A549 (cell line): ENCODE measurements at regions not wholly inside any gene's neighbourhood (a gene's known extent, or its start where the extent isn't known, plus 50 kb on each side); places are given as distances from the start of the nearest gene placed in this dataset.

Source experiments
- ATAC-seq, 2 experiments: fragments of 200-7000 bp in 1 of 2; fragments of >200 bp in 1 of 2; cut with Nextera tagmentation in 1 of 2; cut with Tn5 transposase in 1 of 2; 3 replicates each; pipeline versions ENCODE4 v1.8.0 to v1.9.1; 2018 to 2020; ENCODE audit warnings: mild to moderate bottlenecking in 1 of 2, moderate library complexity in 1 of 2
- CTCF ChIA-PET: fragments of 300-600 bp; sonication (Branson Sonifier 250); formaldehyde crosslinking; extraction: SDS; loops from one replicate; lab custom pipeline; 2021; ENCODE audit warnings: antibody characterized with exemption, inconsistent platforms; lab: Yijun Ruan, JAX
- POLR2A ChIA-PET: fragments of 350-600 bp; formaldehyde crosslinking; extraction: SDS; loops from one replicate; lab custom pipeline; 2021; ENCODE audit warnings: antibody characterized with exemption, inconsistent platforms; lab: Yijun Ruan, JAX
- DNase-seq, 2 experiments: peaks; one replicate each; pipeline versions ENCODE4 v3.0.0 to v3.0.0-alpha.2; 2011 to 2016; ENCODE audit warnings: low read depth in 1 of 2, low spot score in 1 of 2
- FAIRE-seq: peaks from 2 replicates; lab custom pipeline; 2011; peaks lifted over from hg19 to GRCh38; lab: Jason Lieb, UNC
- H3K27ac ChIP-seq, 2 experiments: fragments of >200 bp; sonication (Bioruptor Twin); formaldehyde crosslinking; 3 replicates each; pipeline ENCODE4 v1.5.1; 2016 to 2017
- H3K4me1 ChIP-seq: fragments of >200 bp; sonication (Bioruptor Twin); formaldehyde crosslinking; 3 replicates; pipeline ENCODE4 v1.6.1; 2016
- H3K4me2 ChIP-seq: fragments of >200 bp; sonication (Bioruptor Twin); formaldehyde crosslinking; 3 replicates; pipeline ENCODE4 v1.6.1; 2016
- H3K4me3 ChIP-seq: fragments of >200 bp; sonication (Bioruptor Twin); formaldehyde crosslinking; 3 replicates; pipeline ENCODE4 v1.5.1; 2016
- H3K9me3 ChIP-seq: fragments of >200 bp; sonication (Bioruptor Twin); formaldehyde crosslinking; 3 replicates; pipeline ENCODE4 v1.6.1; 2016
- ATOH8 ChIP-seq: fragments of 250-450 bp; sonication (Bioruptor Pico); IDR thresholded peaks from 2 replicates; pipeline ENCODE4 v1.5.0; 2020; ENCODE audit warnings: low read depth, mild to moderate bottlenecking, moderate library complexity
- CTCF ChIP-seq: fragments of >200 bp; sonication (Bioruptor Twin); formaldehyde crosslinking; IDR thresholded peaks from 3 replicates; pipeline ENCODE4 v1.5.1; 2016
- E2F6 ChIP-seq: IDR thresholded peaks from 2 replicates; pipeline ENCODE4 v1.6.1; 2012; ENCODE audit warnings: low read depth, borderline replicate concordance
- ELK1 ChIP-seq: fragments of 150-350 bp; IDR thresholded peaks from 2 replicates; pipeline ENCODE4 v1.6.1; 2014; ENCODE audit warnings: low read depth, mild to moderate bottlenecking, low read length
- EP300 ChIP-seq, 2 experiments: fragments of >200 bp; sonication (Bioruptor Twin); formaldehyde crosslinking; IDR thresholded peaks; 2 replicates in 1 of 2; 3 replicates in 1 of 2; pipeline ENCODE4 v1.6.1; 2016 to 2017
- ESRRA ChIP-seq: fragments of 150-350 bp; IDR thresholded peaks from 2 replicates; pipeline ENCODE4 v1.6.1; 2014; ENCODE audit warnings: mild to moderate bottlenecking, low read length, borderline replicate concordance
- FOSL2 ChIP-seq, 2 experiments: fragments of 450-650 bp in 1 of 2; fragments of >200 bp in 1 of 2; sonication (Bioruptor Twin) in 1 of 2; formaldehyde crosslinking; IDR thresholded peaks; 2 replicates each; pipeline versions ENCODE4 v1.5.0 to v1.6.1; 2016 to 2020; ENCODE audit warnings: mild to moderate bottlenecking in 1 of 2, moderate library complexity in 1 of 2
- HOXB13 ChIP-seq: fragments of 250-450 bp; sonication (Bioruptor Pico); IDR thresholded peaks from 2 replicates; pipeline ENCODE4 v1.5.0; 2020; ENCODE audit warnings: low read depth, mild to moderate bottlenecking, moderate library complexity
- HOXB5 ChIP-seq: fragments of 250-450 bp; sonication (Bioruptor Pico); IDR thresholded peaks from 2 replicates; pipeline ENCODE4 v1.5.0; 2020; ENCODE audit warnings: mild to moderate bottlenecking, moderate library complexity
- KDM1A ChIP-seq: fragments of 200-600 bp; sonication (generic); IDR thresholded peaks from 2 replicates; pipeline ENCODE4 v1.6.1; 2016; ENCODE audit warnings: low read depth, mild to moderate bottlenecking
- MYC ChIP-seq: IDR thresholded peaks from 2 replicates; pipeline ENCODE4 v1.6.1; 2012; ENCODE audit warnings: mild to moderate bottlenecking, inconsistent platforms, low read length, improper control_type of control experiment, borderline replicate concordance
- NFE2L2 ChIP-seq: fragments of 150-350 bp; conservative IDR thresholded peaks from 2 replicates; pipeline ENCODE4 v1.6.1; 2014; ENCODE audit warnings: low read length
- POLR2A ChIP-seq: IDR thresholded peaks from 2 replicates; pipeline ENCODE4 v1.6.1; 2012; ENCODE audit warnings: mild to moderate bottlenecking, low read length
- RAD21 ChIP-seq, 2 experiments: fragments of >200 bp in 1 of 2; sonication (Bioruptor Twin) in 1 of 2; formaldehyde crosslinking in 1 of 2; IDR thresholded peaks in 1 of 2; conservative IDR thresholded peaks in 1 of 2; 2 replicates in 1 of 2; 3 replicates in 1 of 2; pipeline ENCODE4 v1.6.1; 2012 to 2018; ENCODE audit warnings: inconsistent platforms in 1 of 2
- RCOR1 ChIP-seq: fragments of 150-350 bp; IDR thresholded peaks from 2 replicates; pipeline ENCODE4 v1.6.1; 2014; ENCODE audit warnings: antibody characterized with exemption, low read length, low read depth
- RNF2 ChIP-seq: fragments of 200-600 bp; sonication (generic); IDR thresholded peaks from 2 replicates; pipeline ENCODE4 v1.6.1; 2016; ENCODE audit warnings: low read depth, mild to moderate bottlenecking, antibody characterized with exemption, moderate library complexity, borderline replicate concordance
- SMC3 ChIP-seq: fragments of >200 bp; sonication (Bioruptor Twin); formaldehyde crosslinking; IDR thresholded peaks from 3 replicates; pipeline ENCODE4 v1.6.1; 2018; ENCODE audit warnings: inconsistent platforms
- WGBS: methylation state at CpG from one replicate; pipeline ENCODE4 v1.1.6; 2017; ENCODE audit errors: missing lambda C conversion rate; 5-methylcytosine and 5-hydroxymethylcytosine counted together

GRCh38 chr6:166106076-166106686 lies 61.5 kb downstream of the TBXT start:
- CTCF ChIA-PET = interaction anchor here (0.7 to 2.0 kb wide), 36 partner anchors 8 to 856 kb away, joined by 3 to 33 read pairs (median 4); no protein-coding TSS in a partner anchor
- no peak for FAIRE-seq
- peaks cover 10% of the 10 kb centered on the region for H3K9me3 ChIP-seq
- peak; percentile 78 to 89 for ATAC-seq
- peak; percentile 94 to 98 for TF ChIP-seq RAD21 (conservative IDR thresholded peaks at IDR 0.05 in 1 of 2, IDR thresholded peaks at IDR 0.05 in 1 of 2)
- TF ChIP-seq CTCF = peak; percentile 85
- TF ChIP-seq SMC3 = peak; percentile 84
- TF ChIP-seq EP300 (IDR thresholded peaks at IDR 0.05) = no peak
- TF ChIP-seq, all 56 proteins: peak for 3
- H3K4me2 ChIP-seq = peak overlapping the region; percentile 54
- H3K27ac ChIP-seq = peak overlapping the region; percentile 45 to 63; a peak in 5 of 6 replicates
- peaks cover 10% of the 10 kb centered on the region; the same call in 1 of the 3 replicates for H3K4me1 ChIP-seq
- peak; percentile 47 to 72 for DNase-seq
- WGBS = 2% methylated on average over 11 of the region's 11 CpGs
- H3K4me3 ChIP-seq = no peak overlapping the region
- POLR2A ChIA-PET = interaction anchor here (1.3 kb wide), 1 partner anchor 100 kb away, joined by 4 read pairs; no protein-coding TSS in a partner anchor

GRCh38 chr6:166105341-166106075 lies 62.1 kb downstream of the TBXT start:
- DNase-seq = no peak
- no peak for FAIRE-seq
- H3K9me3 ChIP-seq = peaks cover 17% of the 10 kb centered on the region
- H3K4me3 ChIP-seq = no peak overlapping the region
- H3K4me1 ChIP-seq = peaks cover 10% of the 10 kb centered on the region; the same call in 1 of the 3 replicates
- WGBS = 73% methylated on average over 9 of the region's 10 CpGs
- TF ChIP-seq KDM1A = no peak
- TF ChIP-seq E2F6 = no peak
- no peak for TF ChIP-seq RNF2
- no peak for TF ChIP-seq RCOR1
- no peak for TF ChIP-seq MYC
- no peak for TF ChIP-seq NFE2L2
- TF ChIP-seq ATOH8 = no peak
- no peak for TF ChIP-seq POLR2A
- no peak for TF ChIP-seq FOSL2 (IDR thresholded peaks at IDR 0.05)
- no peak for TF ChIP-seq FOSL2 (CRISPR knock-in tag; IDR thresholded peaks at IDR 0.05)
- TF ChIP-seq HOXB13 (CRISPR knock-in tag) = no peak
- POLR2A ChIA-PET = interaction anchor here (1.3 kb wide), 1 partner anchor 99 kb away, joined by 4 read pairs; no protein-coding TSS in a partner anchor
- peak overlapping the region; percentile 45 to 63; a peak in 5 of 6 replicates for H3K27ac ChIP-seq
- peak in 1 of 2 experiments; percentile 49; a peak in 3 of 6 replicates for ATAC-seq
- peak overlapping the region; percentile 54 for H3K4me2 ChIP-seq
- CTCF ChIA-PET = interaction anchor here (0.7 to 2.0 kb wide), 36 partner anchors 9 to 855 kb away, joined by 3 to 33 read pairs (median 4); no protein-coding TSS in a partner anchor

- peaks cover 17% of the 10 kb centered on the region for H3K9me3 ChIP-seq
- TF ChIP-seq ELK1 (no peak), HOXB5 (CRISPR knock-in tag) (no peak), ESRRA (no peak), RAD21 (conservative IDR thresholded peaks at IDR 0.05 in 1 of 2, IDR thresholded peaks at IDR 0.05 in 1 of 2) (no peak)
- ATAC-seq = peak in 1 of 2 experiments; percentile 21; a peak in 2 of 6 replicates
- ChIA-PET CTCF (interaction anchor here (1.4 to 2.0 kb wide), 7 partner anchors 8 to 244 kb away, joined by 4 to 17 read pairs (median 5); no protein-coding TSS in a partner anchor), POLR2A (no interaction called here)
- 94% methylated on average over 7 of the region's 7 CpGs for WGBS
- peak overlapping the region; percentile 29 to 63; a peak in 4 of 6 replicates for H3K27ac ChIP-seq
- no peak for DNase-seq
- no peak overlapping the region for H3K4me3 ChIP-seq
- H3K4me2 ChIP-seq = no peak overlapping the region
- FAIRE-seq = no peak
- H3K4me1 ChIP-seq = peaks cover 10% of the 10 kb centered on the region; the same call in 1 of the 3 replicates
Observed at GRCh38 chr6:166104872-166105271, 62.8 kb downstream of the TBXT start.
